NCI-H1930 (cell line): ENCODE measurements at regions not wholly inside any gene's neighbourhood (a gene's known extent, or its start where the extent isn't known, plus 50 kb on each side); places are given as distances from the start of the nearest gene placed in this dataset.

Source experiments
- DNase-seq, 2 experiments: peaks; one replicate each; lab custom pipeline; 2025; lab: John Stamatoyannopoulos, UW

- DNase-seq = no peak
Measured at GRCh38 chr4:20598626-20599025, 101.6 kb upstream of the PACRGL start.

DNA sequence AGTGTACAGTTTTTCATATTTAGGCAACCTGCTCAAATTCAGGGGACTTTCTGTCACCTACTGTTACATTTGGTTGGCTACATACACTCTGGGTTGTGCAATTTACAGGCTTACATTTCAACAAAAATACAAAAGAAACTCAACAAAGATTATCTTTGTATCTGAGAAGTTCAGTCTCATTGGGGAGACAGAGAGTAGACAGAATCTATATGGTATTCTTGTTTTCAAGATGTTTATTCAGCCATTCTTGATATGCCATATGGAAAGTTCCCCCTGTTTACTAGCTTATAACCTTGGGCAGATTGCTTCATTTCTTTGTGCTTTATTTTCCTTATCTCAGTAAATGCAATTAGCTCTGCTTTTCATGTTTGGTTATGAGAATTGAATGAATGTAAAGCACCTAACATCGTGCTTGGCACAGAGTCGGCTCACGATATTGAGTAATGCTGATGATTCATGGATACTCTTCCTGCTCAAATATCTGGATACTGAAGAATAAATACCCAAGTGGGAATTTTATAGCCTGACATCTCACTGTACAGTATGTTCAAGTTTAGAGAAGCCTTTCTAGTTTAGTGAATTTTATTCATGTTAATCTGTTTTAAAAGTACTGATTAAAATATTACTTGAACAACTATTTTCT lies 96.5 kb upstream of the PACRGL start:
- no peak for DNase-seq

DNA sequence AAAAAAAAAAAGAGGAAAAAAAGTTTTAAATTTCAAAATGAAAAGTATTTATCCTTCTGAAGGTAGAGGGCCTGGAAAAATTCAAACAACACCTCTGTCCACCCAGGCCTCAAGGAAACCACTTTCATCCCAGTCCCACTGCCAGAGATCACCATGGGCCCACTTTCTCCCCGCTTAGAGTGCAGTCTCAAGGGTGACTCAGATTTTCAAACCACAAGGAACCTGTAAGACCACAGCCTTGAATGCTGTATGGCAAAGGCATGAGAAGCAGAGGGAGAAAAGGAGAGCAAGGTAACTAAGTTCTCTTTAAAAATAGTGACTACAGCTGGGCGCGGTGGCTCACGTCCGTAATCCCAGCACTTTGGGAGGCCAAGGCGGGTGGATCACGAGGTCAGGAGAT lies 87.9 kb upstream of the PACRGL start:
- DNase-seq = no peak

- no peak for DNase-seq
Measured at GRCh38 chr4:20614816-20615215, 85.4 kb upstream of the PACRGL start.

DNA sequence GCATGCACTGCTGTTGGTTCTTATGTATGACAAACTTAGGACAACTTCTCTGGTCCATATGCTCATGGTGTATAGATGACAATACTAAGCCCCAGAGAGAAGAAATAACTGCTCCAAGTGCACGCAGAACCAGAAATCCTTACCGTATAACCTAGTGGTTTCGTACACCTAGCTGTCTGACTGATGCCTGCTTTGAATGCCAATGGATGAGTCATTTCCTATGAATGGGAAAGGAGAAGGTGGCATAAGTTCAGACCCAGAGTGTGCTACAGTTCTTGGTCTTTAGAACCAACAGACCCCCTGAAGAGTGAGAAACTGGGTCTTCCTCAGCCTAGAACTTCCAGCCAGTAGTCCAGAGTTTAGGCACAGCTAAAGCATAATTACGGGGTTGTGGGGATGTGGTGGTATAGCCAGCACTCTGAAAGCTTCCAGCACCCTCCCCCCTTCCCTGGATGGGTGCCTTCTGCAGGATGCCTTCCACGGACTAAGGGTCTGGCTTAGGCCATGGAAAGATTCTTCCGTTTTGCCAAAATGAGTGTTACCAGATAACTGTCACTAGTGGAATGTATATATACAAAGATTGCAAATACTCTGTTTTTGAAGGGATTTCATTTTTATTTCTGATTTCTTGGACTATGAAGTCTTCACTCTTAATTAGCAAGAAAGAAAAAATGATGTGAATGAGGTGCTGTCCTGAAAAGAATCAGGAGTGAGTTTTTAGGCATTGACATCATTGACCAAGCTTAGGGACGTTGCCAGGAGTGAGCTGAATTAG lies 84.6 kb upstream of the PACRGL start:
- no peak for DNase-seq

DNA sequence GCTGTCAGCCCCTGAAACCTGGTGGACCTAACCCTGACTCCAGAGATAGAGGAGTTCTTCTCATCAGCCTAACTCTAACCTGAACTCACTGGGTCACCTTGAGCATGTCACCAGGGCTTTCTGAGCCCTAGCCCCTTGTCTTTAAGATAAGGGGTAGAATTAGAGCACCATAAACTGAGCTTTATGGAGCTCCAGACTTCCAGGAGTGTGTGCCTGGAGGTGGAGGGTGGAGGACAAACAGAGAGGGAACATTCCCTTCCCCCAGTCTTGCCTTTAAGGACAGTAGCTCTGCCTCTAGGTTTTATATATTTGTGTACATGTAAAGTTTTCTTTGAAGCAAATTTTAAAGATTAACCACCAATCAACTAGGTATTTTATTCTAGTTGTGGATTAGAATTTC lies 83.9 kb upstream of the PACRGL start:
- no peak for DNase-seq

DNA sequence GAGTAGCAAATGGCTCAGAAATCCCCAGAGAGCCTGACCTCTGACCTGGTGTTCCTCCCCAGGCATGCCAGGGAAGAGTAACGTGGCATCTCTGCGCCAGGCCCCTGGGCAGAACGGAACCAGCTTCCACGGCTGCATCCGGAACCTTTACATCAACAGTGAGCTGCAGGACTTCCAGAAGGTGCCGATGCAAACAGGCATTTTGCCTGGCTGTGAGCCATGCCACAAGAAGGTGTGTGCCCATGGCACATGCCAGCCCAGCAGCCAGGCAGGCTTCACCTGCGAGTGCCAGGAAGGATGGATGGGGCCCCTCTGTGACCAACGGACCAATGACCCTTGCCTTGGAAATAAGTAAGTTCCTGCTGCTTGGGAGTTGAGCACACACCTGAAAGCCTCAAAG lies 83.4 kb upstream of the PACRGL start:
- DNase-seq = no peak

DNA sequence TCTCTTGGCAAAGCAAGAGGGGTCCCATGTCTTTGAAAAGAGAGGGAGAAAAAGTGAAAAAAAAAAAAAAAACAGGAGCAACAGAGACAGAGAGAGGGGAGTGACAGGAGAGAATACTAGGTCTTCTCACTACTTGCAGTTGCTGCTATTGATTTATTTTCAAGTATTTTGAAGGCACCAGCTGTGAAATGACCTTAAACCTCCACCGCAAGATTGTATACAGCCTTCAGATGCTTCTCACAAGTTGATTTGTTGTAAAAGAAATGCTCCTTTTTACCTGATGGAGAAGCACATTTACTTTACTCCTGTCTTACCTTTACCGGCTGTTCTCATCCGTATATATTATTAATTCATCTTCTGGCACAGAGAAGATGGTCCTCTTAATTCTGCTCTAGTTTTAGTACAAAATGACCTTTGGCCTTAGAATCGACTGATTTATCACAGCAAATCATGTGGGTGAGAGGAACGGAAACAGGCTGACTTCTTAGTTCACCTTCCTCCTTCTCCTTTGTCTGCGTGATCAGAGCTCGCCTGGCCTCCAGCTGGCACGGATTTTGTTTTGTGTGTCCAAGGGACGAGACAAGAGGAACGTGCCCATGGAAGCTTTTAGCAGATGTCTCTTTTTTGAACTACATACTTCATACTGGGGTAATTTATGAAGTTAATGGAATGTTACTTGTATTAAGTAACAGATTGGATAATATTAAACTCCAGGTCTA lies 82.4 kb upstream of the PACRGL start:
- DNase-seq = no peak

GRCh38 chr4:20618731-20619130 lies 81.5 kb upstream of the PACRGL start:
- no peak for DNase-seq

GRCh38 chr4:20621476-20621875 lies 78.8 kb upstream of the PACRGL start:
- DNase-seq = no peak

DNA sequence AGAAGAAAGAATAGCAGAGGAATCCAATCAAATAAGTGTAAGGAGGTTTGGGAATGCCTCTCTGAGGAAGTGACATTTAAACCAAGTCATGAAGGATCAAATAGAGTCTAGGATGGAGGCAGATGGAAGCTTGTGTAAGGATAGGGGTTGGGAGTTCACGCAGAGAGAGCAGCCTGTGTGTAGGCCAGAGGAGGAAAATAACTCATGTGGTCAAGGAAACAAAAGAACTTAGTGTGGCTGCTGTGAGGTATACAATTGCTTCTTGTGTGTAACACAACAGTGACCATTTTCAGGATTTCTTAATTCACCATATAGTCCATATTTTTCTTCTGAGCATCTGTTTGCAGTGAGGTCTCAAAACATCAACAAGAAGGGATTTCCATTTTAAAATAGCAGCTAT lies 77.6 kb upstream of the PACRGL start:
- no peak for DNase-seq

DNA sequence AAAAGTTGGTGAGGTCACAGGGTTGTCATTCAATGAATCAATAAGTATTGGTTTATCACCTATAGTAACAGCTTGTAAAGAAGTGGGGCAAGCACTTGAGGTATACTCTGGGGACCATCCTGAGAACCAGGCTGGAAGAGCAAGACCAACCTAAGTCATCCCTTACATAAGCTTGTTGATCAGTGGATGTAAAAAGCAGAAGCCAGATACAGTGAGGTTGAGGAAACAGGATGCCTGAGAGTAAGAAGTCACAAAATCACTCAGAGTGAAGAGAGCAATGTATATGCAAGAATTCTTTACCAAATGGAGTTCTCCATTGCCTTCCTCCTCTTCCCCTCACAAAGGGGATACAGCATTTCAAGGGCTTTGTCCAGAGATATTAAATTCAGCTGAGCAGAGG lies 76.3 kb upstream of the PACRGL start:
- DNase-seq = no peak

- no peak for DNase-seq
Measured at GRCh38 chr4:20624793-20625374, 75.4 kb upstream of the PACRGL start.

- DNase-seq = no peak
Measured at GRCh38 chr4:20625426-20625825, 74.8 kb upstream of the PACRGL start.

- DNase-seq = no peak
Measured at GRCh38 chr4:20626326-20627005, 73.8 kb upstream of the PACRGL start.

DNA sequence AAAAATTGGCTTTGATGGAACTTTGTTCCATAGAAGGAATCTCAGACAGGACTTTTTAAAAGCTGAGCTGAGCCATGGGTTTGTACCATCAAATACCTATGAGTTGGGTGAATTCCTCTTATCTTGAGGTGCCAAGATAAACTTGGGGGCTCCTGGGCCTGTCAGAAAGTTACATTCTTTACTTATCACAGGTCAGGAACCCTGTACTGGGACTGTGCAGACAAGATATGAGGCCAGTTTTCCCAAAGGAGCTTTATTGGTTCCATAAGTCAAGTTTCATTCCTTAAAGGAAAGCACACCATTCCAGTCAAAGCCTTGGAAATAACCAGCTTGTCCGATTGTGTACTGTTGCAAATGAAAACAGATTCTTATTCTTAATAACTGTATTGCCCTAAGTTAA lies 72.4 kb upstream of the PACRGL start:
- no peak for DNase-seq

DNA sequence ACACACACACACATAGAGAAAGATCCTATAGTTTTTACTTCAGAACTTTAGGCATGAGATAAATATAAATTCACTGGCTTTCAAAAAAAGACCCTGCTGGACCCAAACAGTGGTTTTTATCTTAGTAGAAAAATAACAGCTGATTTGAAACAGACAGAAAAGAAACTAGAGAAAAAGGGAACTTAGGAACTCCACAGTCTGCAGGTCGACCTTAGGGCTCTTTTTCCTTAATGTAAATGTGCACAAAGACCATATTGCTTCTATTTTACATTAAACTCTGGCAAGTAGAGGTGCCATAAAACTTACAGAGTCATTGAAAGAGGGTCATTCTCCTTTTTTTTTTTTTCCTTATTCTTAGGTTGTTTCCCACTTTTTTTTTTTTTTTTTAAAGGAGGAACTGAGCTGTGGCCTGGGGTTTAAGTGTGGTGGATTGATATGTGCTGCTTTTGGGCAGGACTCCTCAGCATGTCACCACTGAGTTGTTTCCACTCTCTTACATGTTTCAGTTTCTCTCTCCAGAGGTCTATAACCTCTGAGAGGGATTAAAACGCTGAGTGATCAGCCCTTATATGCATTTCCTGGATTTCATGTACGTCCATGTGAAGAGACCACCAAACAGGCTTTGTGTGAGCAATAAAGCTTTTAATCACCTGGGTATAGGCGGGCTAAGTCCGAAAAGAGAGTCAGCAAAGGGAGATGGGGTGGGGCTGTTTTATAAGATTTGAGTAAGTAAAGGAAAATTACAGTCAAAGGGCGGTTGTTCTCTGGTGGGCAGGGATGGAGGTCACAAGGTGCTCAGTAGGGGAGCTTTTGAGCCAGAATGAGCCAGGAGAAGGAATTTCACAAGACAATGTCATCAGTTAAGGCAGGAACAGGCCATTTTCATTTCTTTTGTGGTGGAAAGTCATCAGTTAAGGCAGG lies 70.8 kb upstream of the PACRGL start:
- no peak for DNase-seq

DNA sequence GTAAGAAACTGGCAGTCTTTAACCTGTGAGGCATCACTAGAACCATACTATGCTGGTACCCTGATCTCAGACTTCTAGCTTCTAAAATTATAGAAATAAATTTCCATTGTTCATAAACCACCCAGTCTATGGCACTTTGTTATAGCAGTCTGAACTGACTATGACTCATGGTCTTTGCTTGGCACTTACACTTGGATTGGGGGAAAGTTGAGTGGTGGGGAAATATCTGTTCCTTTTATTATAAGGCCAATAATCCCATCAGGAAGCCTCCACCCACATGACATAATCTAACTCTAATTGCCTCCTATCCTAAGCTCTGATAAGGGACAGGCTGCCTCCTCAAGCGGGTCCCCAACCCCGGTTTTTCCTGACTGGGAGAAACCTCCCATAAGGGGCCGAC lies 61.4 kb upstream of the PACRGL start:
- no peak for DNase-seq

- peak; percentile 33 to 57 for DNase-seq
Measured at GRCh38 chr4:20639346-20639745, 60.9 kb upstream of the PACRGL start.

DNA sequence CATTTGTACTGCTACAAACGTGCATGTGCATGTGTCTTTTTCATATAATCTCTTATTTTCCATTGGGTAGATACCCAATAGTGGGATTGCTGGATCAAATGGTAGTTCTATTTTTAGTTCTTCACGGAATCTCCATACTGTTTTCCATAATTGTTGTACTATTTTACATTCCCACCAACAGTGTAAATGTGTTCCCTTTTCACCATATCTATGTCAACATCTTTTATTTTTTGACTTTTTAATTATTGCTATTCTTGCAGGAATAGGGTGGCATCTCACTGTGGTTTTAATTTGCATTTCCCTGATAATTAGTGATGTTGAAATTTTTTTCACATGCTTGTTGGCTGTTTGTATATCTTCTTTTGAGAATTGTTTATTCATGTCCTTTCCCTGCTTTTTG lies 59.3 kb upstream of the PACRGL start:
- no peak for DNase-seq

DNA sequence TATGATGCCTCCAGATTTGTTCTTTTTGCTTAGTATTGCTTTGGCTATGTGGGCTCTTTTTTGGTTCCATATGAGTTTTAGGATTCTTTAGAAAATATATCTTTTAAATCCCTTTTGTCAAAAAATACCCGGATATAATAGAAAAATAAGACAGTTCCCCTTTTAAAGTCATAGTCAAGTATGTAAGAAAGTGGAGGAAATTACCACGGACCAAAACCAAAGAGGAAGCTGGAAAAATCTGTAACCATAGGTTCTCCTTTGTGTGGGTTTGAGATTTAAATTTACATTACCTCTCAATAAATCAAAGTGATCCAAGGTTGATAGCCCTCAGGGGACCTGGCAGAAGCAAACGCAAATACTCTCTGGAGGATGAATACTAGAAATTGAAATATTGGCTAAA lies 58.3 kb upstream of the PACRGL start:
- no peak for DNase-seq
